Naive thymus-derived CD4-positive, alpha-beta T cell (primary cell): ENCODE measurements at regions not wholly inside any gene's neighbourhood (a gene's known extent, or its start where the extent isn't known, plus 50 kb on each side); places are given as distances from the start of the nearest gene placed in this dataset.

Source experiments
- ATAC-seq: fragments of 150-1000 bp; cut with Tn5 transposase; 2 replicates; pipeline ENCODE4 v1.10.0; 2021; ENCODE audit warnings: mild to moderate bottlenecking, moderate library complexity
- CTCF ChIA-PET: fragments of 350-600 bp; sonication (Branson Sonifier 250); formaldehyde crosslinking; loops from one replicate; lab custom pipeline; 2021; ENCODE audit warnings: antibody characterized with exemption; lab: Charles Lee
- POLR2A ChIA-PET: fragments of 350-600 bp; sonication (Branson Sonifier 250); formaldehyde crosslinking; loops from one replicate; lab custom pipeline; 2021; ENCODE audit warnings: antibody characterized with exemption, inconsistent platforms; lab: Charles Lee
- DNase-seq, 9 donors: peaks; one replicate each; pipeline versions ENCODE4 v3.0.0 to v3.0.0-alpha.2; 2020 to 2022; ENCODE audit warnings: mixed read lengths in 1 of 9
- H3K27ac ChIP-seq: one replicate; pipeline ENCODE4 v1.7.0; 2013; ENCODE audit warnings: mild to moderate bottlenecking, low read depth, low read length, moderate library complexity
- H3K27me3 ChIP-seq, 2 donors: one replicate each; pipeline ENCODE4 v1.7.0; 2013; ENCODE audit warnings: low read length in 2 of 2, mild to moderate bottlenecking in 2 of 2, moderate library complexity in 2 of 2; ENCODE audit not compliant: control insufficient read depth in 2 of 2, insufficient read depth in 2 of 2
- H3K36me3 ChIP-seq, 3 experiments: 1 replicate in 2 of 3; 2 replicates in 1 of 3; pipeline ENCODE4 v1.7.0; 2013; ENCODE audit warnings: low read length in 3 of 3, mild to moderate bottlenecking in 3 of 3, moderate library complexity in 1 of 3; ENCODE audit not compliant: insufficient read depth in 3 of 3, control insufficient read depth in 2 of 3
- H3K4me1 ChIP-seq, 2 donors: one replicate each; pipeline ENCODE4 v1.7.0; 2013; ENCODE audit warnings: low read length in 2 of 2, mild to moderate bottlenecking in 2 of 2, moderate library complexity in 1 of 2; ENCODE audit not compliant: control insufficient read depth in 2 of 2, insufficient read depth in 2 of 2
- H3K4me3 ChIP-seq: 2 replicates; pipeline ENCODE4 v1.7.0; 2013; ENCODE audit warnings: mild to moderate bottlenecking, low read length
- H3K9me3 ChIP-seq, 3 experiments: 1 replicate in 2 of 3; 2 replicates in 1 of 3; pipeline ENCODE4 v1.7.0; 2013; ENCODE audit warnings: low read length in 3 of 3; ENCODE audit not compliant: control insufficient read depth in 2 of 3
- H3K27ac Mint-ChIP-seq, 9 donors: one replicate each; pipeline ENCODE4 v1.8.0; 2020 to 2022; ENCODE audit warnings: mixed read lengths in 9 of 9, mild to moderate bottlenecking in 8 of 9, moderate library complexity in 5 of 9, inconsistent platforms in 2 of 9
- H3K27me3 Mint-ChIP-seq, 5 donors: one replicate each; pipeline ENCODE4 v1.8.0; 2021 to 2022; ENCODE audit warnings: mixed read lengths in 5 of 5, mild to moderate bottlenecking in 1 of 5
- H3K36me3 Mint-ChIP-seq, 5 donors: one replicate each; pipeline ENCODE4 v1.8.0; 2020 to 2022; ENCODE audit warnings: mixed read lengths in 5 of 5, mild to moderate bottlenecking in 3 of 5, inconsistent platforms in 1 of 5
- H3K4me1 Mint-ChIP-seq, 7 donors: one replicate each; pipeline ENCODE4 v1.8.0; 2020 to 2022; ENCODE audit warnings: mixed read lengths in 7 of 7, mild to moderate bottlenecking in 3 of 7, inconsistent platforms in 1 of 7
- H3K4me3 Mint-ChIP-seq, 10 donors: one replicate each; pipeline ENCODE4 v1.8.0; 2020 to 2022; ENCODE audit warnings: mild to moderate bottlenecking in 10 of 10, mixed read lengths in 10 of 10, moderate library complexity in 6 of 10, inconsistent platforms in 2 of 10
- H3K9me3 Mint-ChIP-seq, 11 donors: one replicate each; pipeline ENCODE4 v1.8.0; 2020 to 2022; ENCODE audit warnings: mixed read lengths in 11 of 11, mild to moderate bottlenecking in 4 of 11, inconsistent platforms in 1 of 11, moderate library complexity in 1 of 11
- intact Hi-C, 2 donors: fragments of 100-400 bp; cut with micrococcal nuclease; formaldehyde crosslinking; loops; one replicate each; pipeline ENCODE4 v1.15.1; 2023

- Mint-ChIP-seq H3K36me3 (no peaks in the 10 kb centered on the region), H3K27ac (no peak overlapping the region), H3K27me3 (peaks cover 4 to 52% (median 36%) of the 10 kb centered on the region in 5 donors), H3K4me1 (peaks cover 0 to 6% (median 0%) of the 10 kb centered on the region in 7 donors), H3K9me3 (peaks cover 0 to 2% (median 0%) of the 10 kb centered on the region in 11 donors), H3K4me3 (no peak overlapping the region)
- H3K27me3 ChIP-seq, result peaks cover 0 to 3% of the 10 kb centered on the region in 2 donors
- no peaks in the 10 kb centered on the region for H3K4me1 ChIP-seq
- intact Hi-C loops, result no loop called here
- no peak overlapping the region for H3K4me3 ChIP-seq
- ATAC-seq, result peak; percentile 14
- ChIA-PET CTCF (no interaction called here), POLR2A (no interaction called here)
- H3K36me3 ChIP-seq, result no peaks in the 10 kb centered on the region
- no peaks in the 10 kb centered on the region for H3K9me3 ChIP-seq
- no peak for DNase-seq
- no peak overlapping the region for H3K27ac ChIP-seq
Measured at GRCh38 chr1:36663772-36664430, 181.2 kb upstream of the CSF3R start.

DNA sequence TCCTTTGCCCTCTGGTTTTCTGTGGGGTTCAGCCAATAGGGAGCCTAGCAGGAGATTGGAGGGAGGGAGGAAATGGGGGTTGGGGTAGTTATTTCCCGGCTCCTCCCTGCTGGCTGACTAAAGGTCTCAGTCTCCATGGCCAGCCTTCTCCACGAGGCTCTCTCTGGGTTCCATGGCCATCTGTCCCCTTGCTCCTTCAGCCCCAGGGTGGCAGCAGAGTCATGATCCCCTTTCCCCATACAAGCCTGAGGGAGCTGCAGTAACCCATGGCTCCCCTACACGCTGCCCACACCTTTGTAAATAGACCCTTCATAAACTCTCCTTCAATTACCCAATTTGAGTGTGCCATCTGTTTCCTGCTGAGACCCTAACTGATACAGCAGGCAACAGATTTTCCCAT is 176.1 kb upstream of the CSF3R start:
- Mint-ChIP-seq H3K4me1 (peaks cover 0 to 3% (median 0%) of the 10 kb centered on the region in 7 donors), H3K36me3 (no peaks in the 10 kb centered on the region), H3K27me3 (peaks cover 0 to 55% (median 38%) of the 10 kb centered on the region in 5 donors), H3K27ac (no peak overlapping the region), H3K4me3 (no peak overlapping the region), H3K9me3 (peaks cover 0 to 1% (median 0%) of the 10 kb centered on the region in 11 donors)
- Histone ChIP-seq H3K9me3 (no peaks in the 10 kb centered on the region), H3K4me3 (no peak overlapping the region), H3K27ac (no peak overlapping the region), H3K4me1 (no peaks in the 10 kb centered on the region), H3K27me3 (peaks cover 0 to 3% of the 10 kb centered on the region in 2 donors), H3K36me3 (no peaks in the 10 kb centered on the region)
- CTCF ChIA-PET, result no interaction called here
- ATAC-seq (no peak), DNase-seq (no peak)
- POLR2A ChIA-PET, result no interaction called here
- intact Hi-C loops, result no loop called here

DNA sequence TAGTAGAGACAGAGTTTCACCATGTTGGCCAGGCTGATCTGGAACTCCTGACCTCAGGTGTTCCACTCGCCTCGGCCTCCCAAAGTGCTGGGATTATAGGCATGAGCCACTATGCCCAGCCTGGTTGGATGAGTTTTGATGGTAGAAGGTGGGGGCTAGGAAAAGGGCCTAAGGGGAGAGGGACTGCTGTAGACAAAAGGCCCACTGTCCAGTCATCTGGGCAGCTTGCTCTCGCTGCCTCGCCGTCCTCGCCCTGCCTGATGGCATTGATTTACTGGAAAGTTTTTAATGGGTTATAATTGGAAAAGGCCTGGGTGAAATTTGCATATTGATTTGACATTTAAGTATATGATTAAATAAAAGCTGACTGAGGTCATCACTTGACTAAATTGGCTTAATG is 175.1 kb upstream of the CSF3R start:
- no peak overlapping the region for H3K27ac Mint-ChIP-seq
- ATAC-seq, result no peak
- no peaks in the 10 kb centered on the region for H3K36me3 ChIP-seq
- no peaks in the 10 kb centered on the region for H3K9me3 ChIP-seq
- no peak overlapping the region for H3K4me3 Mint-ChIP-seq
- H3K27ac ChIP-seq, result no peak overlapping the region
- intact Hi-C loops, result no loop called here
- H3K4me1 ChIP-seq, result no peaks in the 10 kb centered on the region
- ChIA-PET POLR2A (no interaction called here), CTCF (no interaction called here)
- H3K27me3 ChIP-seq, result peaks cover 0 to 3% of the 10 kb centered on the region in 2 donors
- no peak for DNase-seq
- peaks cover 0 to 1% (median 0%) of the 10 kb centered on the region in 11 donors for H3K9me3 Mint-ChIP-seq
- H3K27me3 Mint-ChIP-seq, result peaks cover 0 to 62% (median 42%) of the 10 kb centered on the region in 5 donors
- H3K4me1 Mint-ChIP-seq, result peaks cover 0 to 3% (median 0%) of the 10 kb centered on the region in 7 donors
- H3K4me3 ChIP-seq, result no peak overlapping the region
- no peaks in the 10 kb centered on the region for H3K36me3 Mint-ChIP-seq

GRCh38 chr1:36656838-36657237 is 174.1 kb upstream of the CSF3R start:
- H3K27ac Mint-ChIP-seq, result no peak overlapping the region
- Histone ChIP-seq H3K27me3 (peaks cover 0 to 3% of the 10 kb centered on the region in 2 donors), H3K4me1 (no peaks in the 10 kb centered on the region), H3K27ac (no peak overlapping the region), H3K36me3 (no peaks in the 10 kb centered on the region), H3K4me3 (no peak overlapping the region), H3K9me3 (no peaks in the 10 kb centered on the region)
- no peaks in the 10 kb centered on the region for H3K36me3 Mint-ChIP-seq
- DNase-seq (no peak), ATAC-seq (no peak)
- intact Hi-C loops, result no loop called here
- no peak overlapping the region for H3K4me3 Mint-ChIP-seq
- ChIA-PET CTCF (no interaction called here), POLR2A (no interaction called here)
- H3K4me1 Mint-ChIP-seq, result peaks cover 0 to 6% (median 0%) of the 10 kb centered on the region in 7 donors
- H3K27me3 Mint-ChIP-seq, result peaks cover 0 to 63% (median 52%) of the 10 kb centered on the region in 5 donors
- peaks cover 0 to 4% (median 0%) of the 10 kb centered on the region in 11 donors for H3K9me3 Mint-ChIP-seq

- Mint-ChIP-seq H3K36me3 (no peaks in the 10 kb centered on the region), H3K27me3 (peaks cover 1 to 61% (median 55%) of the 10 kb centered on the region in 5 donors), H3K4me3 (no peak overlapping the region), H3K9me3 (peaks cover 0 to 4% (median 0%) of the 10 kb centered on the region in 11 donors), H3K27ac (no peak overlapping the region), H3K4me1 (peaks cover 0 to 6% (median 0%) of the 10 kb centered on the region in 7 donors)
- POLR2A ChIA-PET, result no interaction called here
- Histone ChIP-seq H3K27ac (no peak overlapping the region), H3K4me1 (no peaks in the 10 kb centered on the region), H3K4me3 (no peak overlapping the region), H3K9me3 (no peaks in the 10 kb centered on the region), H3K27me3 (peaks cover 0 to 3% of the 10 kb centered on the region in 2 donors), H3K36me3 (no peaks in the 10 kb centered on the region)
- intact Hi-C loops, result no loop called here
- DNase-seq (no peak), ATAC-seq (no peak)
- CTCF ChIA-PET, result no interaction called here
Measured at GRCh38 chr1:36656271-36656670, 173.6 kb upstream of the CSF3R start.

GRCh38 chr1:36654586-36654985 is 171.9 kb upstream of the CSF3R start:
- Histone ChIP-seq H3K27me3 (no peaks in the 10 kb centered on the region), H3K4me3 (no peak overlapping the region), H3K4me1 (no peaks in the 10 kb centered on the region), H3K36me3 (no peaks in the 10 kb centered on the region), H3K27ac (no peak overlapping the region), H3K9me3 (no peaks in the 10 kb centered on the region)
- Mint-ChIP-seq H3K36me3 (no peaks in the 10 kb centered on the region), H3K27me3 (peaks cover 9 to 63% (median 53%) of the 10 kb centered on the region in 5 donors), H3K9me3 (peaks cover 0 to 4% (median 0%) of the 10 kb centered on the region in 11 donors), H3K4me3 (no peak overlapping the region), H3K27ac (no peak overlapping the region), H3K4me1 (peaks cover 0 to 12% (median 5%) of the 10 kb centered on the region in 7 donors)
- ChIA-PET CTCF (no interaction called here), POLR2A (no interaction called here)
- DNase-seq (no peak), ATAC-seq (no peak)
- intact Hi-C loops, result no loop called here

DNA sequence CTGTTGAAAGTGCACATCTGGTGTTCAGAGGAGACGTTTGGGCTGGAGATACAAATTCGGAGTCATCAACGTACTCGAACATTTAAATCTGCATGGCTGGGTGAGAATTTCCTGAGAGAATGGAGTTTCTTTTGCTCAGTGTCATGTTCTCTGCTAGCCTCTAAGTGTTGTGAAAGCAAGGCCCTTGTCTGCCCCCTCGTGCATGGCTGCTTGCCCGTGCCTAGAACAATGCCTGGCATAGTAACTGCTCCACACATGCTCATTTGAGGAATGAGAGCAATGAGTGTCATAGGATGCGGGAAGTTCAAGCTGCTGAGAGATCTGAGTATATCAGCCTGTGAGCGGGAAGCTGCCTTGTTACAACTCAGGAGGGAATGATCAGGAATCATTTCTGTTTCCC is 171.1 kb upstream of the CSF3R start:
- CTCF ChIA-PET, result no interaction called here
- DNase-seq (no peak), ATAC-seq (no peak)
- no peaks in the 10 kb centered on the region for H3K4me1 ChIP-seq
- no peak overlapping the region for H3K4me3 ChIP-seq
- no peaks in the 10 kb centered on the region for H3K36me3 Mint-ChIP-seq
- intact Hi-C loops, result no loop called here
- no peaks in the 10 kb centered on the region for H3K36me3 ChIP-seq
- H3K27me3 ChIP-seq, result no peaks in the 10 kb centered on the region
- H3K4me1 Mint-ChIP-seq, result peaks cover 0 to 12% (median 5%) of the 10 kb centered on the region in 7 donors
- POLR2A ChIA-PET, result no interaction called here
- H3K27ac Mint-ChIP-seq, result no peak overlapping the region
- no peak overlapping the region for H3K4me3 Mint-ChIP-seq
- no peaks in the 10 kb centered on the region for H3K9me3 ChIP-seq
- peaks cover 0 to 4% (median 0%) of the 10 kb centered on the region in 11 donors for H3K9me3 Mint-ChIP-seq
- no peak overlapping the region for H3K27ac ChIP-seq
- peaks cover 9 to 59% (median 46%) of the 10 kb centered on the region in 5 donors for H3K27me3 Mint-ChIP-seq
